Activated naive CD8-positive, alpha-beta T cell treated with anti-CD3 and anti-CD28 coated beads for 36 hours (primary cell): ENCODE measurements at regions not wholly inside any gene's neighbourhood (a gene's known extent, or its start where the extent isn't known, plus 50 kb on each side); places are given as distances from the start of the nearest gene placed in this dataset.
"Not testable (repeated sequence)": the region's sequence is repeated elsewhere in the genome, so short reads cannot be mapped to it uniquely, and the experiment has no call there.

Experiments
- DNase-seq: peaks from one replicate; pipeline ENCODE4 v3.0.0; 2021
- H3K27ac Mint-ChIP-seq: one replicate; pipeline ENCODE4 v1.8.0; 2022; ENCODE audit warnings: mild to moderate bottlenecking, moderate library complexity, mixed read lengths
- H3K27me3 Mint-ChIP-seq: one replicate; pipeline ENCODE4 v1.8.0; 2022; ENCODE audit warnings: mild to moderate bottlenecking, mixed read lengths
- H3K36me3 Mint-ChIP-seq: one replicate; pipeline ENCODE4 v1.8.0; 2021; ENCODE audit warnings: mild to moderate bottlenecking, mixed read lengths
- H3K4me1 Mint-ChIP-seq: one replicate; pipeline ENCODE4 v1.8.0; 2021; ENCODE audit warnings: mixed read lengths
- H3K4me3 Mint-ChIP-seq: one replicate; pipeline ENCODE4 v1.8.0; 2022; ENCODE audit warnings: mild to moderate bottlenecking, moderate library complexity, mixed read lengths
- H3K9me3 Mint-ChIP-seq: one replicate; pipeline ENCODE4 v1.8.0; 2022; ENCODE audit warnings: mixed read lengths

- H3K4me3 Mint-ChIP-seq, result no peak overlapping the region
- no peak overlapping the region for H3K27ac Mint-ChIP-seq
- no peaks in the 10 kb centered on the region for H3K9me3 Mint-ChIP-seq
- H3K36me3 Mint-ChIP-seq, result no peaks in the 10 kb centered on the region
- no peaks in the 10 kb centered on the region for H3K27me3 Mint-ChIP-seq
- peaks cover 2% of the 10 kb centered on the region for H3K4me1 Mint-ChIP-seq
- DNase-seq, result no peak
These were observed 179.8 kb downstream of the COG6 start for GRCh38 chr13:39835253-39835652.

- peaks cover 2% of the 10 kb centered on the region for H3K4me1 Mint-ChIP-seq
- no peak overlapping the region for H3K27ac Mint-ChIP-seq
- H3K36me3 Mint-ChIP-seq, result no peaks in the 10 kb centered on the region
- no peak overlapping the region for H3K4me3 Mint-ChIP-seq
- H3K27me3 Mint-ChIP-seq, result no peaks in the 10 kb centered on the region
- no peaks in the 10 kb centered on the region for H3K9me3 Mint-ChIP-seq
- DNase-seq, result no peak
These were observed 180.6 kb downstream of the COG6 start for GRCh38 chr13:39836038-39836437.

- not testable (repeated sequence) for H3K4me3 Mint-ChIP-seq, DNase-seq, H3K36me3 Mint-ChIP-seq
These were observed 182.4 kb downstream of the COG6 start for GRCh38 chr13:39837866-39838265.

GRCh38 chr13:39840201-39840600, 184.7 kb downstream of the COG6 start:
- no peaks in the 10 kb centered on the region for H3K36me3 Mint-ChIP-seq
- no peaks in the 10 kb centered on the region for H3K27me3 Mint-ChIP-seq
- DNase-seq, result no peak
- H3K4me1 Mint-ChIP-seq, result peaks cover 2% of the 10 kb centered on the region
- H3K27ac Mint-ChIP-seq, result no peak overlapping the region
- no peak overlapping the region for H3K4me3 Mint-ChIP-seq
- H3K9me3 Mint-ChIP-seq, result no peaks in the 10 kb centered on the region

More at GRCh38 chr13:39837866-39838265, 182.4 kb downstream of the COG6 start:
- not testable (repeated sequence) for H3K27ac Mint-ChIP-seq, H3K27me3 Mint-ChIP-seq, H3K4me1 Mint-ChIP-seq, H3K9me3 Mint-ChIP-seq

GRCh38 chr13:39847336-39847735, 191.9 kb downstream of the COG6 start:
- H3K27ac Mint-ChIP-seq, result no peak overlapping the region
- no peak overlapping the region for H3K4me3 Mint-ChIP-seq
- peaks cover 3% of the 10 kb centered on the region for H3K36me3 Mint-ChIP-seq
- no peak for DNase-seq
- H3K4me1 Mint-ChIP-seq, result no peaks in the 10 kb centered on the region
- H3K9me3 Mint-ChIP-seq, result peaks cover 14% of the 10 kb centered on the region
- no peaks in the 10 kb centered on the region for H3K27me3 Mint-ChIP-seq

- H3K27ac Mint-ChIP-seq, result no peak overlapping the region
- H3K36me3 Mint-ChIP-seq, result peaks cover 3% of the 10 kb centered on the region
- H3K4me3 Mint-ChIP-seq, result no peak overlapping the region
- H3K27me3 Mint-ChIP-seq, result peaks cover 4% of the 10 kb centered on the region
- no peak for DNase-seq
- H3K4me1 Mint-ChIP-seq, result peaks cover 6% of the 10 kb centered on the region
- peaks cover 22% of the 10 kb centered on the region for H3K9me3 Mint-ChIP-seq
These were observed 199.8 kb downstream of the COG6 start for GRCh38 chr13:39855236-39855635.

GRCh38 chr13:39856714-39857113, 201.3 kb downstream of the COG6 start:
- no peak overlapping the region for H3K27ac Mint-ChIP-seq
- H3K4me3 Mint-ChIP-seq, result no peak overlapping the region
- H3K36me3 Mint-ChIP-seq, result peaks cover 3% of the 10 kb centered on the region
- peaks cover 16% of the 10 kb centered on the region for H3K9me3 Mint-ChIP-seq
- H3K4me1 Mint-ChIP-seq, result peaks cover 6% of the 10 kb centered on the region
- H3K27me3 Mint-ChIP-seq, result peaks cover 4% of the 10 kb centered on the region
- no peak for DNase-seq

- Mint-ChIP-seq H3K27ac (no peak overlapping the region), H3K9me3 (peaks cover 3% of the 10 kb centered on the region), H3K4me3 (no peak overlapping the region), H3K27me3 (peaks cover 4% of the 10 kb centered on the region), H3K4me1 (peaks cover 6% of the 10 kb centered on the region), H3K36me3 (no peaks in the 10 kb centered on the region)
- DNase-seq, result no peak
These were observed 203.3 kb downstream of the COG6 start for GRCh38 chr13:39858794-39859193.

- Mint-ChIP-seq H3K4me1 (peaks cover 6% of the 10 kb centered on the region), H3K27ac (no peak overlapping the region), H3K4me3 (no peak overlapping the region), H3K27me3 (peaks cover 4% of the 10 kb centered on the region), H3K9me3 (no peaks in the 10 kb centered on the region), H3K36me3 (no peaks in the 10 kb centered on the region)
- DNase-seq, result no peak
These were observed 204.4 kb downstream of the COG6 start for GRCh38 chr13:39859898-39860297.

GRCh38 chr13:39862900-39863299, 207.4 kb downstream of the COG6 start:
- Mint-ChIP-seq H3K4me1 (peaks cover 8% of the 10 kb centered on the region), H3K9me3 (no peaks in the 10 kb centered on the region), H3K4me3 (no peak overlapping the region), H3K27ac (no peak overlapping the region), H3K27me3 (peaks cover 5% of the 10 kb centered on the region), H3K36me3 (peaks cover 2% of the 10 kb centered on the region)
- DNase-seq, result no peak

- no peak overlapping the region for H3K4me3 Mint-ChIP-seq
- peaks cover 2% of the 10 kb centered on the region for H3K36me3 Mint-ChIP-seq
- no peak for DNase-seq
- H3K9me3 Mint-ChIP-seq, result peaks cover 2% of the 10 kb centered on the region
- no peak overlapping the region for H3K27ac Mint-ChIP-seq
- H3K4me1 Mint-ChIP-seq, result peaks cover 8% of the 10 kb centered on the region
- peaks cover 9% of the 10 kb centered on the region for H3K27me3 Mint-ChIP-seq
These were observed 208.8 kb downstream of the COG6 start for GRCh38 chr13:39864221-39864620.

GRCh38 chr13:39866722-39867121, 211.3 kb downstream of the COG6 start:
- peaks cover 2% of the 10 kb centered on the region for H3K9me3 Mint-ChIP-seq
- no peak overlapping the region for H3K4me3 Mint-ChIP-seq
- H3K27ac Mint-ChIP-seq, result no peak overlapping the region
- H3K27me3 Mint-ChIP-seq, result peaks cover 9% of the 10 kb centered on the region
- peaks cover 2% of the 10 kb centered on the region for H3K36me3 Mint-ChIP-seq
- DNase-seq, result no peak
- peaks cover 8% of the 10 kb centered on the region for H3K4me1 Mint-ChIP-seq

GRCh38 chr13:39867807-39868206, 212.3 kb downstream of the COG6 start:
- H3K27me3 Mint-ChIP-seq, result peaks cover 9% of the 10 kb centered on the region
- no peak overlapping the region for H3K27ac Mint-ChIP-seq
- no peak for DNase-seq
- H3K4me1 Mint-ChIP-seq, result peaks cover 8% of the 10 kb centered on the region
- H3K36me3 Mint-ChIP-seq, result peaks cover 2% of the 10 kb centered on the region
- no peak overlapping the region for H3K4me3 Mint-ChIP-seq
- H3K9me3 Mint-ChIP-seq, result peaks cover 2% of the 10 kb centered on the region

- Mint-ChIP-seq H3K27me3 (peaks cover 9% of the 10 kb centered on the region), H3K36me3 (peaks cover 2% of the 10 kb centered on the region), H3K4me3 (no peak overlapping the region), H3K4me1 (peaks cover 8% of the 10 kb centered on the region), H3K27ac (no peak overlapping the region), H3K9me3 (peaks cover 2% of the 10 kb centered on the region)
- DNase-seq, result no peak
These were observed 214.8 kb downstream of the COG6 start for GRCh38 chr13:39870197-39870747.

- no peaks in the 10 kb centered on the region for H3K9me3 Mint-ChIP-seq
- H3K36me3 Mint-ChIP-seq, result no peaks in the 10 kb centered on the region
- H3K4me3 Mint-ChIP-seq, result no peak overlapping the region
- H3K27me3 Mint-ChIP-seq, result no peaks in the 10 kb centered on the region
- no peak for DNase-seq
- H3K27ac Mint-ChIP-seq, result no peak overlapping the region
- peaks cover 7% of the 10 kb centered on the region for H3K4me1 Mint-ChIP-seq
These were observed 219.0 kb downstream of the COG6 start for GRCh38 chr13:39874331-39875053.
